ENCODE measurements at regions not wholly inside any gene's neighbourhood (a gene's known extent, or its start where the extent isn't known, plus 50 kb on each side); places are given as distances from the start of the nearest gene placed in this dataset.
"Not testable (repeated sequence)": the region's sequence is repeated elsewhere in the genome, so short reads cannot be mapped to it uniquely, and the experiment has no call there.

- not testable (repeated sequence) for DNase-seq (ENCODE audit: low spot score)
Measured at GRCh38 chr2:111473522-111473921, 352.8 kb downstream of the BCL2L11 start.

GRCh38 chr2:111474198-111474705 is 353.5 kb downstream of the BCL2L11 start:
- DNase-seq (ENCODE audit: low spot score): not testable (repeated sequence)

GRCh38 chr2:111478335-111478734 is 357.6 kb downstream of the BCL2L11 start:
- not testable (repeated sequence) for DNase-seq (ENCODE audit: low spot score)

- not testable (repeated sequence) for DNase-seq (ENCODE audit: low spot score)
Measured at GRCh38 chr2:111478871-111479318, 358.2 kb downstream of the BCL2L11 start.

GRCh38 chr2:111480016-111480625 is 359.4 kb downstream of the BCL2L11 start:
- not testable (repeated sequence) for DNase-seq (ENCODE audit: low spot score)

GRCh38 chr2:111480633-111481032 is 359.9 kb downstream of the BCL2L11 start:
- not testable (repeated sequence) for DNase-seq (ENCODE audit: low spot score)

- DNase-seq (ENCODE audit: low spot score): not testable (repeated sequence)
Measured at GRCh38 chr2:111481219-111481618, 360.5 kb downstream of the BCL2L11 start.

- not testable (repeated sequence) for DNase-seq (ENCODE audit: low spot score)
Measured at GRCh38 chr2:111482987-111483679, 362.4 kb downstream of the BCL2L11 start.

GRCh38 chr2:111484097-111484496 is 363.4 kb downstream of the BCL2L11 start:
- DNase-seq (ENCODE audit: low spot score): not testable (repeated sequence)

GRCh38 chr2:111485895-111486294 is 365.2 kb downstream of the BCL2L11 start:
- not testable (repeated sequence) for DNase-seq (ENCODE audit: low spot score)

GRCh38 chr2:111488451-111488850 is 367.7 kb downstream of the BCL2L11 start:
- not testable (repeated sequence) for DNase-seq (ENCODE audit: low spot score)

- DNase-seq (ENCODE audit: low spot score): not testable (repeated sequence)
Measured at GRCh38 chr2:111489460-111489859, 368.7 kb downstream of the BCL2L11 start.

- not testable (repeated sequence) for DNase-seq (ENCODE audit: low spot score)
Measured at GRCh38 chr2:111491181-111491580, 370.5 kb downstream of the BCL2L11 start.

GRCh38 chr2:111491614-111492013 is 370.9 kb downstream of the BCL2L11 start:
- not testable (repeated sequence) for DNase-seq (ENCODE audit: low spot score)

GRCh38 chr2:111492995-111493719 is 372.4 kb downstream of the BCL2L11 start:
- not testable (repeated sequence) for DNase-seq (ENCODE audit: low spot score)

GRCh38 chr2:111493720-111494078 is 373.0 kb downstream of the BCL2L11 start:
- DNase-seq (ENCODE audit: low spot score): not testable (repeated sequence)

- not testable (repeated sequence) for DNase-seq (ENCODE audit: low spot score)
Measured at GRCh38 chr2:111494288-111494980, 373.7 kb downstream of the BCL2L11 start.

GRCh38 chr2:111494981-111495315 is 374.2 kb downstream of the BCL2L11 start:
- DNase-seq (ENCODE audit: low spot score): not testable (repeated sequence)

- DNase-seq (ENCODE audit: low spot score): not testable (repeated sequence)
Measured at GRCh38 chr2:111495636-111496035, 374.9 kb downstream of the BCL2L11 start.

- DNase-seq (ENCODE audit: low spot score): not testable (repeated sequence)
Measured at GRCh38 chr2:111496176-111496575, 375.5 kb downstream of the BCL2L11 start.

- DNase-seq (ENCODE audit: low spot score): not testable (repeated sequence)
Measured at GRCh38 chr2:111496860-111497259, 376.1 kb downstream of the BCL2L11 start.

GRCh38 chr2:111497270-111497669 is 376.6 kb downstream of the BCL2L11 start:
- DNase-seq (ENCODE audit: low spot score): not testable (repeated sequence)

All from pons (tissue), 1 donor.